HG03565 (cell line): ENCODE measurements at regions not wholly inside any gene's neighbourhood (a gene's known extent, or its start where the extent isn't known, plus 50 kb on each side); places are given as distances from the start of the nearest gene placed in this dataset.
"Not testable (repeated sequence)": the region's sequence is repeated elsewhere in the genome, so short reads cannot be mapped to it uniquely, and the experiment has no call there.

Experiments used
- ATAC-seq: cut with Tn5 transposase; IDR thresholded peaks from one replicate; pipeline ENCODE4 v1.9.1; 2021; ENCODE audit warnings: mild to moderate bottlenecking, moderate library complexity; ENCODE audit not compliant: unreplicated experiment

- no peak for ATAC-seq
These were observed 65.7 kb downstream of the SLITRK5 start for GRCh38 chr13:87736849-87737385.

GRCh38 chr13:87754097-87754496 lies 82.9 kb downstream of the SLITRK5 start:
- ATAC-seq: no peak

- ATAC-seq: no peak
These were observed 98.3 kb downstream of the SLITRK5 start for GRCh38 chr13:87769445-87769844.

- no peak for ATAC-seq
These were observed 106.2 kb downstream of the SLITRK5 start for GRCh38 chr13:87777387-87777786.

- no peak for ATAC-seq
These were observed 107.0 kb downstream of the SLITRK5 start for GRCh38 chr13:87778128-87778527.

- no peak for ATAC-seq
These were observed 108.3 kb downstream of the SLITRK5 start for GRCh38 chr13:87779426-87779825.

GRCh38 chr13:87783366-87783765 lies 112.2 kb downstream of the SLITRK5 start:
- ATAC-seq: no peak

- ATAC-seq: no peak
These were observed 117.2 kb downstream of the SLITRK5 start for GRCh38 chr13:87788363-87788762.

- no peak for ATAC-seq
These were observed 121.7 kb downstream of the SLITRK5 start for GRCh38 chr13:87792878-87793277.

- no peak for ATAC-seq
These were observed 127.4 kb downstream of the SLITRK5 start for GRCh38 chr13:87798536-87798935.

GRCh38 chr13:87810391-87810801 lies 139.2 kb downstream of the SLITRK5 start:
- ATAC-seq: no peak

- no peak for ATAC-seq
These were observed 139.8 kb downstream of the SLITRK5 start for GRCh38 chr13:87810920-87811344.

- no peak for ATAC-seq
These were observed 143.2 kb downstream of the SLITRK5 start for GRCh38 chr13:87814403-87814802.

- no peak for ATAC-seq
These were observed 149.1 kb downstream of the SLITRK5 start for GRCh38 chr13:87820241-87820640.

GRCh38 chr13:87821512-87821911 lies 150.3 kb downstream of the SLITRK5 start:
- ATAC-seq: no peak

GRCh38 chr13:87826301-87826700 lies 155.1 kb downstream of the SLITRK5 start:
- not testable (repeated sequence) for ATAC-seq

GRCh38 chr13:87827479-87827878 lies 156.3 kb downstream of the SLITRK5 start:
- no peak for ATAC-seq

- no peak for ATAC-seq
These were observed 166.4 kb downstream of the SLITRK5 start for GRCh38 chr13:87837522-87837921.

- ATAC-seq: no peak
These were observed 166.8 kb downstream of the SLITRK5 start for GRCh38 chr13:87837946-87838345.

GRCh38 chr13:87851410-87851809 lies 180.2 kb downstream of the SLITRK5 start:
- no peak for ATAC-seq

GRCh38 chr13:87855553-87855952 lies 184.4 kb downstream of the SLITRK5 start:
- no peak for ATAC-seq

- no peak for ATAC-seq
These were observed 188.1 kb downstream of the SLITRK5 start for GRCh38 chr13:87859261-87859660.

GRCh38 chr13:87867426-87867825 lies 196.3 kb downstream of the SLITRK5 start:
- no peak for ATAC-seq
